GM21576 (cell line): ENCODE measurements at regions not wholly inside any gene's neighbourhood (a gene's known extent, or its start where the extent isn't known, plus 50 kb on each side); places are given as distances from the start of the nearest gene placed in this dataset.
"Not testable (repeated sequence)": the region's sequence is repeated elsewhere in the genome, so short reads cannot be mapped to it uniquely, and the experiment has no call there.

Source experiments
- ATAC-seq: cut with Tn5 transposase; IDR thresholded peaks from one replicate; pipeline ENCODE4 v1.9.1; 2021; ENCODE audit warnings: mild to moderate bottlenecking, moderate library complexity; ENCODE audit not compliant: unreplicated experiment

DNA sequence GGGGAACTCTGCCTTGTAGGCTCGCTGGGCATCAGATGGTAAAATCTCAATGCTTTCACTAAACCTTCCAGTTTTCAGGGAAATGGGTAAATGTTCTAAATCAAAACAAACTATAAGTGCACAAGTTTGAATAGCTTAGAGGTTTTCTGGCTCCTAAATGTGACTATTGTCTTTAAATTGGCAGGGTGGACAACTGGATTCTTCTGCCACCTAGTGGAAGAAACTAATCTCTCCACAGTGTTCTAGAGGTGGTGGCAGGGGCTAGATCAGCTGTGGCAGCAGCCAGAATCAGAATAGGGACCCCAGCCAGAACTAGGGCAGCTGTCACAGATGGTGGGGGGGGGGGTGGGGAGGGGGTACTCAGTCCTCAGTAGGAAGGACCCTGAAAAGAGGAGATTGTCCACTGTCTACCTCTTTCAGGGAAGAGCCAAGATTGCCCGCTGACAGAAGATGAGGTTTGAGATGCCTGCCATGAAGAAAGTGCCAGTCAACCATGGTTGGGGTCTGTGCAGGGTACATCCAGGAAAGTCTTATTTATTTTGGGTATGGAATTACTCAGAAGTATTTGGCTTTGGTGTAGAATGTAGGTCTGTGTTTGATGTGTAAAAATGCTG, 201.4 kb downstream of the CCNG2 start:
- no peak for ATAC-seq

DNA sequence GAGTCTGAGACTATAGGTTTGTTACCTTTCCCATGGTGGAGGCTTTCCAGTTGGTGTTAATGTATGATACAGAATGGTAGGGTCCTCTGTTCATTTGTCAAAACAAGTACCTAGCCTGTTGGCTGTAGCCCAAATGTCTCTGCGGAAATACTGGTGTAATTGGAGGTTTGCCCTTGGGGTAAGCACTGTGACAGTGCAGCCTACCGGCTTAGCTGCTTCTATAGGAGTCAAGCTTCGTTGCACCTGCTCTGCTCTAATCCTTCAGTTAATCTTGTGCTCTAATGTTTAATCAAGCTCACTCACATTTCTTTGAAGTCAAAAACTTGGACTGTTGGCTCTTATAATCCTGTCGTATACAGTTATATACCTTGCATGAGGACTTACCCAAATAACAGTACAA, 203.4 kb downstream of the CCNG2 start:
- ATAC-seq, result no peak

DNA sequence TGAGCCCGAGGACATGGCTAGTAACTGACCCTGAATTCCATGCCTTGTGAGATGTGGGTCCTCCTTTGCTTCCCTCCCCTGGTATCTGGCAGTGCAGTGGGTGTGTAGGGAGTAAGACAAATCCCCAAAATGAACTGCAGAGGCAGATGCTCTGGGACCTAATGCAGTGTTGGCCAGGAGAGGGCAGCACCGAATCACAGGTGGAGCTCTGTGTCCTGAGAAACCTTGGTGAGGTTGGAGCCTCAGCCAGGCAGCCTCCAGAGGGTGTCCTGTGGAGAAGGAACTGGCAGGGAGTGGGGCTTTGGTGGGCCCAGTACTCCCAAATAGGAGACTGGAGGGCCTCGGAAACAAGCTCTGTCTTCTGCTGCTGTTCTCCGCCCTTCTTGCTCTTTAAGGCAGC, 209.9 kb downstream of the CCNG2 start:
- not testable (repeated sequence) for ATAC-seq

DNA sequence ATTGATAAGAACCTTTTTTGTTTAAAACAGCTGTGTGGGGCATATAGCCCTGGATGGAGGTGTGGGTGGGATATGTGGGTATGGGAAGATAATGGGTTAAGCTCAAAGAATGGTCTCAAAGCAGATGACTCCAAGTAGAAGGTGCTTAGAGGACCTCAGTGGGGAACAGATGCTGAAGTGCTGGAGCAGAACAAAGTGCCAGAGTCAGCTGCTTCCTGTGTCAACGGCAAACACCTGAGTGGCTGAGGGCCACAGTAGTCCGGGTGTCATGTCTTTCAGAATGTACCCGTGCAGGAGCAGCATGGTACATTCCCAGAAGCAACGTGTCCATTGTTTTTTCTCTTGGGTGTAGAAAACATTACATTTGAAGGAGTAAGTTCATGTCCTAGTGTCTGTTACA, 210.6 kb downstream of the CCNG2 start:
- no peak for ATAC-seq

DNA sequence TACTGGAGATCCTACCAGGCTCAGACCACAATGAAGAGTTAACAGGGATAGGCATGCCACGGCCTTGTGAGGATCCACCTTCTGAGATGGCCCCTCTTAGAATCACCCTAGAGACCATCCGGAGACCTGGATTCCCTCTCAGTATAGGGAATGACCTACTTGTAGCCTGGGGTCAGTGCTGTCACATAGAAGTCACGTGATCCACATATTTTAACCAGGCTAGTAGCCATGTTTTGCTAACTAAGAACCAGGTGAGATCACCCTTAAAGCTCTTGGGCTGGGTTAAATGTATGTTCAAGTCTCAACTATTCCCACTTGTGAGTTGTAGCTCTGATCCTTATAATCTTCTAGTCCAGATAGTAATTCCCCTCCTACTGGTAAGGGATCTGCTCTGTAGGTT, 215.4 kb downstream of the CCNG2 start:
- no peak for ATAC-seq

DNA sequence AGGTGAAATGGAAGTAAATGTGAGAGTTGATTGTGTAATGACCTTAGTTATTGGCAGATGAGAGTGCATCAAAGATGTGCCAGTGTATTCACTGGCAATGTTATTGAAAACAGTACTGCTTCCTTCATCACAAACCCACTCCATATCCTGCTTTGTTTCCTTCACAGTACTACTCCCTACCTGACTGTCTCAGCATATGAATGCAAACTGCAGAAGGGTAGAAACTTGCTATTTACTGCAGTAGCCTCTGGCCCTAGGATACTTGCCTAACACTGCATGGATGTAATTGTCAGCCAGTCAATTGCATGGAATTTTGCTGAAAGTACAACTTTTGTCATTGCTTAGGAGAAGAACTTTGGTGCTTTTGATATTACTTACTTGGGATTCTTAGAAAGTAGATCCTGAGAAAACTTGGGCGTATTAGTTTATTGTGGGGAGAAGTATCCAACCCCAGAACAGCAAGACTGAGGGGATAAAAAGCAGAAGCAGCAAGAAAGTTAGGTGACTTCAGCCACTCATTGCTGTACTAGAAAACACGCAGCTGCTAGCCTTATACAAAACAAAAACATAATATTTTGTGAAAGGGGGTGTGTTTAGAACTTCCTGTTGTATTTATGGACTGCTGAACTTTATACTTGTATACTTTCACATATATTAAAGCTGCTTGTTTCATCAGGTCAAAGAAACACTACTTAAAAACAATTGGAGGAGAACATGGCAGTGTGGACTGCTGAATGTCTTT, 219.0 kb downstream of the CCNG2 start:
- ATAC-seq, result no peak

DNA sequence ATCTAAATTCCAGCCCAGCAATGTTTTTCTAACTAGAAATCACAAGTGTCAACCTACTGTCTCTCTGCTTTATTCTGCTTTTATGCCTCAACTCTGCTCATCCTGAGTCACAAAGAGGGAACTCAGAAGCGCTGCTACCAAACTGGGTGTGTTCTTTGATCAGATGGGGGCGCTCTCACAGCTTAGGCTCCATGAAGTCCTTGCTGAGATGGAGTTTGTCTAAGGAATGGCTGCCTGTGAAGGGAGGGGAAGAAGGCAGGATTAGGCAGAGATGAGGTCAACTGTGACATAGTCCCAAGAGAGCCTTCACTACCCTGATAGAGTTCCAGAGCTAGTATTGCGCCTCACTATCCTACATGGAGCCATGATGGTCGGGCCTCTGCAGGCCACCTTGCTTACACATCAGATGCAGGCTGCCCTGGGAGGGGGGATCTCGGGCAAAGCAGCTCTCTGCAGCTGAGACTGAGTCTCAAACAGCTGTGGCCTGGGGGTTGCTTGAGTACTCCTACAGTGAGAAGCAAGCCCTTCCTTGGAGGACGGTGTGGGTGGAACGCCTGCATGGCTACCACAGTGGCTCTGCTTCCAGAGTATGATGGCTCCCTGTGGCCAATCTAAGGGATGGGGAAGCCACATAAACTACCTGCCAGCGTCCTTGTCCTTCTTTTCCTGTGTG, 219.9 kb downstream of the CCNG2 start:
- no peak for ATAC-seq

DNA sequence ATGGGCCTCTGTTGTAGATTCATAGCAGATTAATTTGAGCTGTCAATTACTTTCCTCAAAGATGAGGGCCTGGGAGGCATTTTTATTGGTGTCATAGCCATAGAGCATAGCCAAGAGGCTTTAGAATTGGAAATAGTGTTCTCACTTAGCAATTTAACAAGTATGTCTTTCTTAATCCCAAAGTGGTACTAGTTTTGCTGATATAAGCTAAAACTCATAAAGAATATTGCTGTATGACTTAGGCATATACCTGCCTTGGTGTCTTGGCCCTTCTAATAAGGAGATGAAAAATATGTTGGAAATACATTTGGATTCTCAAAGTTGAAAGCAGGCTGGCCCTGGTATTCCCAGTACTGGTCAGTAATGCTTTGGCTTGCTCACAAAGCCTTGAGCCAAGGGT, 221.5 kb upstream of the CXCL13 start:
- no peak for ATAC-seq

DNA sequence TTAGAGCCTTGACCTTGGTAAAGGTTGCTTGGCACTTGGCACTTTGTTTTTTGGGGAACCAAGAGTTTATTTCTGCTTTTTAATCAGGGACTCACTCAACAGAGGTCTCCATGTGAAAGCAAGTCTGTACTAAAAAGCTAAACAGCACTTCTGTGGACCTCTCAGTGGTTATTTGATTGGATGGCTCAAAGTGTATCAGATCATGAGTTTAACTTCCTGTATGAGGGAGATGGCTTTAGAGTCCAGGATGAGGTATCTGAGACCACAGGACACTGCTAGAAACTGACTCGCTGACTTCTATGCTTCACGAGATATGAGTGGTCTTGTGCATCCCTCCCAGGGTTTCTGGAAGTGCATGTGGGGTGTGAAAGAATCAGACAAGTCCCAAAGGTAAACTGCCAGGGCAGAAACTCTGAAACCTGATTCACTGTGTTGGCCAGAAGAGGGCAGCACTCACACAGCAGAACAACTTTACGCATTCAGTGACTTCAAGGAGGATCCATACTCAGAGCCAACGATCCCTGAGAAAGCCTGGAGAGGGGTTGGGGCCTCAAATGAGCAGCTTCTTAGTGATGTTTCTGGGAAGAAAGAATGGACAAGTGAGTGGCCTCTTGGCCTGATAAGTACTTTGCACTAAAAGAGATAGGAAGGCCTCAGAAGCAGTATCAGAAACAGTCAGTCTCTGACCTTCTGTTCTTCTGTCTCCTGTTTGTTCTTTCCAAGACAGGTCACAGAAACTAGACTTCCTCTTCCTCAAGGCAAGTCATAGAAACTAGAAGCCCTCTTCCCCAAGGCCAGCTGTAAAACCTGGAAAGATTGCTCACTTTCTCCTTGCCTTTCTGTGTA, 220.3 kb upstream of the CXCL13 start:
- no peak for ATAC-seq

DNA sequence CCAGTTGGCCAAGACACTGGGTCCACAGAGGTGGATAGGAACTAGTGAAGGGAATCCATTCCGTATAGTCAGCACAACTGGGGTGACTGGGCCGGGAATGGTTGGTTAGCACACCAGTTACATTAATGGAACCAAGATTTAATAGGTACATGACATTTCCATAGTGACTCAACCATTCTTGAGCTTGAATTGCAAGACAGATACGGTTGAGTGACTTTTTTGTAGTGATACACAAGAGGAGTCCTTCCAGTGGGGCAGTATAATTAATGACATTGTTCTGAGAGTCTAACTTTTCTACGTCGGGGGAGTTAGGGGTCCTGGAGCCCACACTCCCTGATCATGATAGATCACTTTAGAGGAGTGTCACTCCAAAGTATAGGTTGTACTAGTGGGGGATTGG, 211.6 kb upstream of the CXCL13 start:
- no peak for ATAC-seq

DNA sequence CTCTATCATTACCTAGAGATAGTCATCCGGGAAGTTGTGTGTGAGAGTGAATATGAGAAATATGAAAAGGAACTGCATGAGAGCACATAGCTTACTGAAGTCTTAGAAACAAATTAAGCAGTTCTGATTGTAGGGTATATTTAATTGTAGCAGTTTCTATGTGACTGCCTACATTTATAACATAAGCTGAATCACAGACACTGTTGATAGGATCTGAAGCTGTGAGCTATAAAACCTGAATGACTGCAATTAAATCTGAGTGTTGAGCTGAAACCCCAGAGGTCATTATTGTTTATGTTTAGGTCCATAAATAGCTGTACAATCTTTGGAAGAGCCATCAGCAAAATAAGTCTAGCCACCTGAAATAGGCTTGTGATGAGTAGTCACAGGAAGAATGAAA, 210.1 kb upstream of the CXCL13 start:
- ATAC-seq, result no peak

DNA sequence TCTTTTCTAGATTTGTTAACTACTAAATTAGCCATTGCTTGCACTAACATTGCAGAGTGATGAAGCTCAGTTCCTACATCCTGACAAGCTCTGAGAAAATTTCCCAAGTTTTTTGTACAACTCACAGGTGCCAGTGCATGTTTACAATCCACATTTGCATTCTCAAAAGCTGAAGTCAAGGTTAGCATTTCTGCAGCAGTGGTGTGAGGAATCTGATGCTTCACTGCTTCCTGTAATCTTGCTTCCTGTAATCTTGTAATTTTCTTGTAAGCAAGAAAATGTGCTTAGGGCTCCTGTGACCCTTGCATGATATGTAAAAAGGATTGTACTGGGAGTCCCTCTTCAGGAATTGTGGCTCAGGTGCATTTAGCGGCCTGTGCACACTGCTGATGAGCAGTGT, 207.4 kb upstream of the CXCL13 start:
- no peak for ATAC-seq

DNA sequence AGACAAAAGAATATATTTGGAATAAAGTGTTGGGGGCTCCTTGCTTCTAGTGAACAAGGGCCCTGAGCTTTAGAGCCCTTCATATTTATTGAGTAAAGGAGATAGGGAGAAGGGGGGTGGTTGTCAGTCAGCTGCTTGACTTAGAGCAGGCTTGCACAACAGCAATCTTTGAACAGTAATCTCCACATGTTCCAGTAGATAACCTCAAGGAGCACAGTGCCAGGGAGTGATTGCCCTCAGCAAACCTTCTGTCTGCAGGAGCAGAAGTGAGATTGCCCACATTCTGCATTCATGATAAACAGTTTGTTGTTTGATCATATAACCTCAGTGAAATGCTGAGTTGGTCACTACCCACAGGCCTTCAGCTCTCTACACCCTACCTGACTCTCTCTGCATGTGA, 205.8 kb upstream of the CXCL13 start:
- no peak for ATAC-seq

DNA sequence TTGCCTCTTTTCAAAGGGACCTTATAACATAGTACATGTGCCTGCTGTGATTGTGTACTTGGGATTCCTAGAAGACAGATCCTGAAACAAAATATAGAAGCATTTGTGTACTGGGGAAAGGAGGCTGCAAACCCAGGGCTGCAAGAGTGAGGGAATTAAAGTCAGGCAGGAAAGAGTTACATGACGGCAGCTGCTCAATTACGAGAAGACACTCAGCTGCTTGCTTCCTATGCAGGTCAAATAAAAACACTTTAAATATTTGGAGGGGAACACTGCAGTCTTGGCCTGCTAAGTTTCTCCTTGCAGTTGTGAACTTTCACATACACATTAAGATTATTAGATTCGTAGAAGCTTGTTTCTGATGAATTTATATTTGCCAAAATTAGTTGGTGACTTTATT, 191.9 kb upstream of the CXCL13 start:
- ATAC-seq, result no peak

DNA sequence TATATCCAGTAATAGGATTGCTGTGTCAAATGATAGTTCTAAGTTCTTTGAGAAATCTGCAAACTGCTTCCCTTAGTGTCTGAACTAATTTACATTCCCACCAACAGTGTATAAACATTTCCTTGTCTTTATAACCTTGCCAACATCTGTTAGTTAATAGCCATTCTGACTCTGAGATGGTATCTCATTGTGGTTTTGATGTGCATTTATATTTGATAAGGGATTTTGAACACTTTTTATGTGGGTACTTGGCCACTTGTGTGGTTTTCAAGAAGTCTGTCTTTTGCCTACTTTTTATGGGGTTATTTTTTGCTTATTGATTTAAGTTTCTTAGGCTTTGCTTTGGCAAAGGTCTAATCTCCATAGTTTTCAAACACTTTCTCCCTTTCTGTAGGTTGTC, 189.9 kb upstream of the CXCL13 start:
- ATAC-seq, result no peak

DNA sequence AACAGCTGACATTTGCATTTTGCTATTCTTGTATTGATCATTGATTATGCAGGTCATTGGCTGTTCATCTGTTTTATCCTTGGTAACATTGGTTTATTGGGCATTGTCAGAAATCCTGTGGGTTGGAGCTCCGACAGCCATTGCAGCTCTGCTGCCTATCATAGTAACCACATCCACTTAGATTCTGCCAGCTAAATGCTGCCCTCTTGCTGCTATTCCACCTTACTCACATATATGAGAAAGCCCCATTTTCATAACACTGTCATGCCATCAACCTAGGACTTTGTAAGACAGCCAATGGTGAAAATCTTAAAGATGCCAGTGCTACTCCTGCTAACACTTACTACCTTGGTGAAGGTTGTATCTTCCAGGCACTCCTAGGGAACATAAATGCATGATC, 187.3 kb upstream of the CXCL13 start:
- no peak for ATAC-seq

DNA sequence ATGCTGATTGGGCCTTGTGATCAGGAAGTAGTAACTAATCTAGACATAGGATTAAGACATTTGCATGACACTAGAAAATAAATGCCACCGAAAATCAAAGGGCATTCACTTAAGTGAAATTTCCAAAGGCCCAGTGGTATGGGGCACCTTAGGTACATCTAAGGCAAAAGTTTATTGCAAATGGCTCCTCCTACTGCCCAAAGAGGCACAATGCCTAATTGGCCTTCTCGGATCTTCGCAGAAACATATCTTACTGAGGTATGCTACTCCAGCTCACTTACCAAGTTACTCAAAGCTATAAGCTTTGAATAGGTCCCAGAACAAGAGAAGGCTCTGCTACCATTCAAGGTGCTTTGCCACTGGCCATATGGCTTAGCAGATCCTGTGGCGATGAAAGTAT, 174.8 kb upstream of the CXCL13 start:
- no peak for ATAC-seq

DNA sequence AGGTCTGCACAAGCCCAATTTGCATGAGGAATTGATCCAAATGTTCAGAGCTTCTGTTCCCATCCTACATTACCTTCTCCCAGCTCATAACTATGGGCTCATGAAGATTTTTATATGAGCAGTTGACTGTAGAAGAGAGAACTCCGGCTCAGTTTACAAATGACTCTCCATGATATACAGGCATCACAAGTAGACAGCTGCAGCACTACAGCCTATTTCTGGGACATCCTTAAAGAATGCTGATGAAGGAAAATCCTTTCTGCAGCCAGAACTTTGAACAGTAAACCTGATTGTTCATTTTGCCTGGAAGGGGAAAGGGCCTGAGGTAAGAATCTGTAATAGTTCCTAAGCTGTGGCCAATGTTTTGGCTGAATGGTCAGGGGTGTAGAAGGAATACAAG, 174.1 kb upstream of the CXCL13 start:
- no peak for ATAC-seq

DNA sequence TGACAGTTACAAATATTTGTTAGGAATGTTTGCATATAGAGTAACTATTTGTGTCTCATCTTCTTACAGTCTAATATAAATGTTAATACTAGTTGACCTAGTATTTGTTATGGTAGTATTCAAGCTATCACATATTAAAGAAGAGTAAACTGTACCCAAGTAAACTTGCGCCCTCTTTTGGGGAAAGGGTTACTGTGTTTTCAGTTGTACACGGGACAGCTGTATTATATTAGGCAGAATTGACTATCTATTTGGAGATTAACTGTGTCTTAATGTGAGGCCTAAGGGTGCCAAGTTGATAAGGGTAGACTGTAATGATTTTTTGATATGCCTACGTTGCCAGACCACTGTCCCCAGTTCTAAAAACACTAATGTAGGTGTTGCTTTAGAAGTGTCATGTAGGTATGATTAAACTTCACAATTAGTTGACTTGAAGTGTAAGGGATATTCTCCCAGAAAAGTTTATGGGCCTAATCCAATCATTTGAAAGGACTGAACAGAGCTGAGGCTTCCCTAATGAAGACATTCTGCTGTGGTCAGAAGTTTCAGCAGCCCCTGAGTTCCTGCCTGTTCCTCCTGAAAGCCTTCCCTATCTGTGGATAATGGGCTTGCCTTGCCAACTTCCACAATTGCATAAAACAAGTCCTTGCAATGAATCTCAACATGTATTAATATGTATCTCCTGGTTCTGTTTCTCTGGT, 172.8 kb upstream of the CXCL13 start:
- ATAC-seq, result no peak

DNA sequence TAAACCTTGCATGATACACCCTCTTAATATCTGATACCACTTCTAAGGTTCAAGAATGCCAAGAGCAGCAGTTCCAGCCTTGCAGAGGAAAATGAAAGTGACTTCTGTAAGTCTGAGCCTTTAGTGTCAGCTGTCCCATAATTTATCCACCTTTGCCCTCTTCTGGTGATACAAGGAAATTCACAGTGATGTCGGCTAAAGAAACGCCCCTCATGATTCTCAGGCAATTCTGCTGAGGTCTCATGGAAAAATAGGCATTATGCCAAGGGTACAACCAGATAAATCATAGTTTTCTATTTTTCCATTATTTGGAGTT, 172.2 kb upstream of the CXCL13 start:
- peak; percentile 88 for ATAC-seq
